Loucy (cell line): ENCODE measurements at regions not wholly inside any gene's neighbourhood (a gene's known extent, or its start where the extent isn't known, plus 50 kb on each side); places are given as distances from the start of the nearest gene placed in this dataset.

Source experiments
- EZH2phosphoT487 ChIP-seq: fragments of 200-600 bp; IDR thresholded peaks from 2 replicates; pipeline ENCODE4 v1.6.1; 2018; ENCODE audit warnings: antibody characterized with exemption, mild to moderate bottlenecking, moderate library complexity, borderline replicate concordance
- TF ChIP-seq, protein P1 (sequence below): fragments of 200-600 bp; sonication (generic); conservative IDR thresholded peaks from 2 replicates; pipeline ENCODE4 v1.5.1; 2014; ENCODE audit warnings: mild to moderate bottlenecking, antibody characterized with exemption, low read length

DNA sequence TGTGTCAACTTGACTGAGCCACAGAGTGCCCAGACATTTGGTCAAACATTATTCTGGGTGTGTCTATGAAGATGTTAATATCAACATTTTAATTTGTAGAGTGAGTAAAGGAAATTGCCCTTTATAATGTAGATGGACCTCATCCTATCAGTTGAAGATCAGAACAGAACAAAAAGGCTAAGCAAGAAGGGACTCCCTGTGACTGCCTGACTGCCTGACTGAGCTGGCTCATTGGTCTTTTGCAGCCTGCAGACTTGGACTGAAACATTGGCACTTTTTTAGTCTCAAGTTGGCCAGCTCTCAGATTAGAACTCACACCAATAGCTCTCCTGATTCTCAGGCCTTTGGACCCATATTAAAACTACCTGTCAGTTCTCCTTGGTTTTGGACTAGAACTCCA is 600.4 kb upstream of the SLITRK6 start:
- TF ChIP-seq, protein P1, sequence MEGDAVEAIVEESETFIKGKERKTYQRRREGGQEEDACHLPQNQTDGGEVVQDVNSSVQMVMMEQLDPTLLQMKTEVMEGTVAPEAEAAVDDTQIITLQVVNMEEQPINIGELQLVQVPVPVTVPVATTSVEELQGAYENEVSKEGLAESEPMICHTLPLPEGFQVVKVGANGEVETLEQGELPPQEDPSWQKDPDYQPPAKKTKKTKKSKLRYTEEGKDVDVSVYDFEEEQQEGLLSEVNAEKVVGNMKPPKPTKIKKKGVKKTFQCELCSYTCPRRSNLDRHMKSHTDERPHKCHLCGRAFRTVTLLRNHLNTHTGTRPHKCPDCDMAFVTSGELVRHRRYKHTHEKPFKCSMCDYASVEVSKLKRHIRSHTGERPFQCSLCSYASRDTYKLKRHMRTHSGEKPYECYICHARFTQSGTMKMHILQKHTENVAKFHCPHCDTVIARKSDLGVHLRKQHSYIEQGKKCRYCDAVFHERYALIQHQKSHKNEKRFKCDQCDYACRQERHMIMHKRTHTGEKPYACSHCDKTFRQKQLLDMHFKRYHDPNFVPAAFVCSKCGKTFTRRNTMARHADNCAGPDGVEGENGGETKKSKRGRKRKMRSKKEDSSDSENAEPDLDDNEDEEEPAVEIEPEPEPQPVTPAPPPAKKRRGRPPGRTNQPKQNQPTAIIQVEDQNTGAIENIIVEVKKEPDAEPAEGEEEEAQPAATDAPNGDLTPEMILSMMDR, result no peak
- TF ChIP-seq EZH2phosphoT487, result no peak
